ENCODE measurements at regions not wholly inside any gene's neighbourhood (a gene's known extent, or its start where the extent isn't known, plus 50 kb on each side); places are given as distances from the start of the nearest gene placed in this dataset.

DNA sequence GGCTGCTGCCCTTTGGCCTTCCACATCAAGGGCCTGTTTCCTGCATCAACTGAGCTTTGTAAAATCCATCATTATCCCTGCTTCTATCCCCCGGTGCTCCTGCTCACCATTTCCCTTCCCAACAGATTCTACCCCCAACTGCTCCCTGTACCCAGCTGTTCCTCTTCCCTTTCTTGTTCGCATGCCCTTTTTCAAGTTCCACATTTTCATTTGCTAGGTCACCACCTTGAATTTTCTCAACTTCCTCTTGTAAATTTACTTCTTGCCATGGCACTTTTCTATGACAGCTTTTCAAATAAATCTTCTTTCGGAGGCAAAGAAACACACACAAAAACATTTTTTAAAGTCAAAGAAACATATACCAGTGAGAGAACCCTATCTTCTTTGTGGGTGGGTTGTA, 330.5 kb upstream of the ADGRL2 start:
- peak; percentile 19 for DNase-seq

DNA sequence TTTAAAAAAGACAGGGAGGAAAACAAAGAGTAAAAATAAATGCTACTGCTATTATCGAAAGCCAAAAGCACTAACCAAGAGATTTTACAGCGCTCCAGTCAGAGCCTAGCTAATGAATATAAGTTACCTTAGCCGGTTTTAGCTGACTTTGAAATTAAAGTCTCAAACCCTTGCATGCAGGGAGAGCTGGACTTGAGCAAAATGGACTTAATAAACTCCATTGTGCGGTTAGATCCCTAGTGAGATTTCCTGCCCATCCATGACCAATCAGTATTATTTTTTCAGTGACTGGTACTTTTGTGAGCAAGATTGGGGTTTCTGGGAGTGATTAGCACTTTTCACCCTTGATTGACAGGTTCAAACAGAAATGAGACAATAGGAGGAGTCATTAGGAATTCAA, 333.4 kb upstream of the ADGRL2 start:
- no peak for DNase-seq

DNA sequence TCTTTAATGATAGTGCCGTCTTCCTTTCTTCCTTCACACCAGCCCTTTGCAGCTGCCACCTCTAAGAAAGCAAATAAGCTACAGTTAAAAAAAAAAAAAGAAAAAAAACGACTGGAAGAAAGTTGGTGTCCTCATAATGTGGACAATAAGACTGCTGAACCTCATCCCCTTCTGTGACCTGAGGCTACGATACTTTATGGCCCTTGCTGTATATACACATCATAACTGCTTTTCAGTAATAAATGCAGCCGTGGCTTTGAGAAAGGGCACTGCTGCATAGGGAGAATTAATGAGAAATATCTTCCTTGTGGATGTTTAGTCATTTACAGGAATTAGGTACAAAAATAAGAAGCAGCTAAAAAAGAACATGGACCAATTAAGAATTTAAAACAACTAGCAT, 333.8 kb upstream of the ADGRL2 start:
- DNase-seq: no peak

DNA sequence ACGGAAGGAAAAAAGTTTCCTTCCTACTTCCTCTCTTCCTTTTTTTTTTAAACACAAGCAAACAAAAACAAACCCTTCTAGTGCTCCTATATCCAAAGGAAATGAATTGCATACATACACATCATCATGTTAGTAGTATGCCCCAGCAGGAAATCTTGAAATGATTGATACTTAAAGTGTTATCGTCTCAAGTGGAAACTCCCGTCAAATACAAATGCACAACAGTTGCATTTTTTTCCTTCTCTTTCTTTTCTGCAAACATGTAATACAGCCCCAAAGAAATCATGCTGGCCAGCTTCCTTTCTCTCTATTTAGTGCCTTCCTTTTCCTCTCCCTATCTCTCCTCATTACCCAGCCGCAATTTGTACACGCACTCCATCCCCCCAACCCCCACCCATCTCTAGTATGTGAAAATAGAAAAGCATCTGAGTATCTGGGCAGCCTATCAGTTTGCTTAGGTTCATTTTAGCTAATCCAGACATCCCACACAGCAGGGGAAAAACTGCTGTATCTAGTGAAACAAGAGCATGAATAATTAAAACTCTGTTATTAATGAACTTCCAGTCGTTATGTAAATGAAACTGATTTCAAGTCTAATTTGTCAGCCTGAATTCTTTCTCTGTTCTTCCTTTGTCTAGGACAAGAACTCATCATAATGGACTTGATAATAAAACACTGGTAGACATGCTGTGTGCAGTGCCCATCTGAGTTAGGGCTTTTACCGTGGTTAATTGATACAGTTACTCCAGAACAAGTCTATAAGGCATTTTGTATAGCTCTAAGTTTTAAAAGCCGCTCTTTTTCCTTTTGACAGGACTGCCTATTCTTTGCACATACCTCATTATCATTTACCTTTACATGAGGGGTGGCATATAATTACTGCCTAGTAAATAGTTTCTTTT, 336.5 kb upstream of the ADGRL2 start:
- no peak for DNase-seq

DNA sequence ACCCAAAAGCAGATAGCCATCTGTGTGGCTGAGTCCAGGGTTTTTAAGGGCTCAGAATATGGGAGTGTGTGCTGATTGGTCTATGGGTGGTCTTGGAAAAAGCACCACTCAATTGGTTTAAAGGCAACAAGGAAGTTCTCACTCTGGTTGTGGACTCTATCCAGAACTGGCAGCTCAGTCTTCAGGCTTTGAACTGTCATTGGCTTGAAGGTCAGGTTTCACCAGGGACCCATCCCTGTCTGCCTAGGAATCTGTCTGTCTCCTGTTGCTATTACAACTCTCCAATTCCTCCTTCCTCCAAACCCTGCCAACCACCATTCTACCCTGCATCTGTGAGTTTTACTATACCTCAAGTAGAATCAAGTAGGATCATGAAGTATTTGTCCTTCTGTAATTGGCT, 341.7 kb upstream of the ADGRL2 start:
- DNase-seq: no peak

DNA sequence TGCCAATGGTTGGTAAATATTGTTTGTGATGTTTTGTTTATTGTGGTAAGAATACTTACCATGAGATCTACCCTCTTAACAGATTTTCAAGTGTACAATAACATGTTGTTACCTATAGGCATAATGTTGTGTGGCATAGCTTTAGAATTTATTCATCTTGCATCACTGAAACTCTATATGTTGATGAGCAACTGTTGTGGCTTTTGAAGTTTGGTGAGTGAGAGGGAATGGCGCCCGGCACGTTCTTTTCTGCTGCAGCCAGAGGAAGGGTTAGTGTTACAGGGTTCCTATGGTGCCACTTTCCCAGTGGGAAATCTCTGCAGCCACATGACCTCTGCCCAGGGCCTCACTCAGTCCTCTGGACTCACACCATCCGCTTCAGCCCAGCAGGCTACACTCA, 342.5 kb upstream of the ADGRL2 start:
- DNase-seq: no peak

DNA sequence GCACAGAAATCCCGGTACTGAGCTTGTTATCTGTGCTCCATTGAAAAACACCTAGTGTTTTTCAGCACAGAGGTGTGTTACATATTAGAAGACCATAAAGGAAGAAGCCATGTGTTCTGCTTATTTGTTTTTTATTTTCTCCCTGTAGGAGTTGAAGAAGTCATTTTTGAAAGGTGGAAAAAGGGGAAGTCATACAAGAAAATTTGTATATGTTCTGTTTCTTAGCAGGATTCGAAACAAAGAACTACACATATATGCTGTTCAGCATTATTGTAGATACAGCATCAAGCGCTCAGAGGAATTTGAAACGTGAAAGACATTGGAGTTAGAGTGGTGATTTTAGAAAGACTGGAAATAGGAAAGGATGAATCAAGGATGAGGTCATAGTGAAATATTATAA, 345.3 kb upstream of the ADGRL2 start:
- no peak for DNase-seq

DNA sequence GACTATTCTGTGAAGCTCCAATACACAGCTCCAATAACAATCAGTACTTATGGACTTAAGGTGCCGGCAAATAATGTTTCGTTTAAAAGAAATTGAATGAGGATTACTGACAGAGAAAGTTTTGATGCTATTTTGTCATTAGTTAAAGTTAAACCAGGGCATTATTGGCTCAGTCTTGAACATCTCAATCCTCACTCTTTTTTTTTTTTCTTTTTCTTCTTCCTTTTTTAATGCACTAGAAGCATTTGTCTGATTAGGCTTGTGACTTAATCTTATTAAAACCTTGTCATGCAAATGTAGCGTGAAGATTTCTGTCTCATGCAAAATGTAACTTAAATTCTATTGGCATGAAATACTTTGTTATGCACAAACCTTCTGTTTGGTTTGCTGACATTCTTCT, 346.8 kb upstream of the ADGRL2 start:
- no peak for DNase-seq

DNA sequence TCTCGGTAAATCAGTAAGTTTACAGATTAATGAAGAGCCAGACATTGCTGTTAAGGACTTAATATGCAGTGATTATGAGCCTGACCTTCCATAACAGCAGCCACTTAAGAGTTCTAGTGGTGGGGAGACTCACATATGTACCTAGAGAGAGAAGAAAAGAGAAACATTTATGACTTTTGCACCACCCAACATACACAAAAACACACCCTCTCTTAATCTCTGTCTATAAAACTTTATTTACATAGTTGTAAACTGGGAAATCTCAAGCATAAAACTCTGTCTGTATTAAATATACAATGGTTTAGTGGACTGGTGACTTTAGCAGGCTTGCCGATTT, 347.4 kb upstream of the ADGRL2 start:
- no peak for DNase-seq

DNA sequence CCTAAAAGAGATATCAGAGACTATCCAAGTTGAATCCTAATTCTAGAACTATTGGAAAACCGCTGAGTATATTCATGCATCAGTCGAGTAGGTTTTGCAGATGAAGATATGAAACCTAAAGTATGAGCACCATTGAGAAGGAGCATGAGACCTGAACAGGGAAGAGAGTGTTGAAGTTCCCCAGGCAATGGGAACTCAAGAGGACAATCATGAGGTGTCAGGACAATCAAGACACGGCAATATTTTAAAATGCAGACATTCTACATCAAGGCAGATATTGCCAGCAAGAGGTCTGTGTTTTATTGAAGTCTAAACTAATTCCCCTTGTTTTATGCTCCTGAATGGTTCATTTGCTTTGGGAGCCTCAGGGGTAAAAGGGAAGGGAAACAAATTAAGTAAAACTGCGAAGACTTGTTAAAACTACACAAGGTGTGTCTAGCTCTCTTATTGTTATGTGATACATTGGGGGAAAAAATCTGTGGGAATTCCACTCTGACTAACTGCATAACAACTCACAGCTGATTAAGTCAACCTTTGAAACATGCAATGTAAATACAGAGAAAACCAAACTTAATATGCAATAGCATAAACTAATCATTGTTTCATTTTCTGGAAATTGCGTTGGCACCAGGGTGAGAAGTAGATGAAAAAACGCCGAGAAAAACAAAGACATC, 347.9 kb upstream of the ADGRL2 start:
- DNase-seq: no peak

DNA sequence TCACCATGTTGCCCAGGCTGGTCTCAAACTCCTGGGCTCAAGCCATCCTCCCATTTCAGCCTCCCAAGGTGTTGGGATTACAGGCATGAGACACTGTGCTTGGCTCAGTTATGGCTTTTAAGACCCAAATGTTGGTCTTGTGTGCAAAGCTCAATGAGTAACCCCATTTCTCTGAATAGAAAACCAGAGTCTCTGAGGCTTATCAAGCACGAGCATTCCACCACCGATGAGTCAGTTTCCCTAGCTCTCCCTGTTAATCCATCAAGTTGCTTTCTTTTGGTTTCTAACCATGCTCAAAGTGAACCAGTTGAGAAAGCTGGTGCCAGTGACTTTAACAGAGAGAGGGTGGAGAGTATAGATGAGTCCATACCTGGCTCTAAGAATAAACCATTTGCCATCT, 350.9 kb upstream of the ADGRL2 start:
- DNase-seq: no peak

DNA sequence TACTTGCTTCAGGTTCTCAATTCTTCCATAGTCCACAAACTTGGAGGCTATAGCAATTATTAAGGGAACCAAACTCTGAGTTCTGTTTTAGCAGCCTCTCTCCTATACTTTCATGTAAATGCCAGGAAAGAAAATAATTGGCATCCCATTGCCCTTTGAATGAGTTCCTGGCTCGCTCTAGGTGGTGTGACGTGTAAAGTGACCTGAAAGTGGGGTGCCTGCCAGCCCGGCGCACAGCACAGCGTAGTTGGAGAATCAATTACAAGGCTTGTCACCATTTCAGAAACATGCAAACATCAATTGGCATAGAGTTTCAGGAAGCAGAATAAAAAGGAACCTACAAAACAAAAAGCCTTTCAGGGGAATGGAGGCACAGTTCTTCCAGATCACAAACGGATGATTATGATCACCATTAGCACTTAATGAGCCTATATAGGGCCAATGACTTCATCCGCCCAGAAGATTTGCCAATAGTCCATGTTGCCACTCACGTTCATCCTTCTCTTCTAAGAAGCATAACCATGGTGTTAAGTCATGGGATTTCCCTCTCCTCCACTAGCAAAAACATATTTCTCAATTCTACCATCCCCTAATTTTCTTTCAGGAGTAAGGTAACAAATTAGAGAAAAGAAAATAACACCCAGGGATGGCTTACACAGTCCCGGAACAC, 354.6 kb upstream of the ADGRL2 start:
- no peak for DNase-seq

DNA sequence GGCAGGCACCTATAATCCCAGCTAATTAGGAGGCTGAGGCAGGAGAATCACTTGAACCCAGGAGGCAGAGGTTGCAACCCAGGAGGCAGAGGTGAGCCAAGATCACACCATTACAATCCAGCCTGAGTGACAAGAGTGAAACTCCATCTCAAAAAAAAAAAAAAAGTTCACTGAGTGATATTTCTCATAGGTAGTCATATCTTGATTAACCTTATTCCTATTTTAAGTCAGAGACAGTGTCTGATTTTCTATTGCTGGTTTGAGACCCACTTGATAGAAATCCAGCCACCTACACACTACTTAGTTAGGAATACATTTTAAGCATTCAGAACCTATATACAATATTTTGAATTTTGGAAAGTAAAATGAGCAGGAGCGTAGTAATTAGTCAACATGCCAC, 357.4 kb upstream of the ADGRL2 start:
- DNase-seq: no peak

DNA sequence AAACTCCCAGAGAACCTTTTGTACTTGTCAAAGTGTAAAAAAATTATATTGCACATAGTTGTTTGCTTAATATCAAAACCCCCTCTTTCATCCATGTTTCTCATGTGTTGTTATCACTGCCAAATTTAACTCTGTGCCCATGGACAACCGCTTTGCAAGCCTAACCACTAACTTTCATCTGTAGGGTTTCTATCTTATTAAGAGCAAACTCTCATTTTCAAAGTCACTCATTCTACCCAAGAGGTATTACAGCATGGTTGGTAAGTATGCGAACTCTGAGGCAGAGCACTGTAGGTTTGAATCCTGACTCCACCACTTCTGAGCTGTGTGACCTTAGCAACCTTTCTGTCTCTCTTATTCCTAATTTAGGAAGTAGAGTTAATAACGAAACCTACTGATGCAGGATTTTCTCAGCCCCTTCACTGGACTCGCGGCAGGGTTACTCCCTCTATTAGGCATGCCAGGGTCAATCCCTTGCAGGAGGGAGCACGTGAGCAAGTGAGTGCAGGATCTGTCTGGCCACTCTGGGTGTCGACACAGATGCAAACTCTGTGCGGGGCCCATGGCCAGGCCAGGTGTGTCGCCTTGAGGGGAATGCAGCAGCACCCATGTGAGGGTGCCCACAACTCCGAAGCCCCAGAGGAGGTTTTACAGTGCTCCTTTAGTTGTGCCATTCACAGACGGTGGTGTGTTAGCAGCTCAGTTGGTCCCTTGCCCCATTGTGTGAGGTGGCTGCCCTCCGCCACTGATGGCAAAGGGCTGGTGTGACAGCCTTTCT, 361.5 kb upstream of the ADGRL2 start:
- DNase-seq: no peak

DNA sequence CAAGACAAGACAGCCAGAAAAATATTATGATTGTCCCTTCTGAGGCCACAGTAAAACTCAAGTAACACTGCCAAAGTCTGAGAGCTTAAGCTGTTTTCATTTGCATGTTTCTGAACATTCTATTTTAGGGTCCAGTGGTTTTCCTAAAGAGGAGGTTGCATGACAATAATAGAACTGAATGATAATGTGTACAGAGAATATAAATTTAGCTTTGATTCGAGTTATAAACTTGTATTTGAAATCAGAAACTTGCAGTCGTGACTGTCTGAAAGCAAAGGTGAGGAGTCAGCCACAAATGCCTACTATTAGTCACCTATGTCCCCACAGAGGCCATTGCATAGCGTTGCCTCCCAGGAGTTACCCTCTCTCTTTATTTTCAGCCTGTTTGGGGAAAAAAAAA, 363.1 kb upstream of the ADGRL2 start:
- DNase-seq: no peak

DNA sequence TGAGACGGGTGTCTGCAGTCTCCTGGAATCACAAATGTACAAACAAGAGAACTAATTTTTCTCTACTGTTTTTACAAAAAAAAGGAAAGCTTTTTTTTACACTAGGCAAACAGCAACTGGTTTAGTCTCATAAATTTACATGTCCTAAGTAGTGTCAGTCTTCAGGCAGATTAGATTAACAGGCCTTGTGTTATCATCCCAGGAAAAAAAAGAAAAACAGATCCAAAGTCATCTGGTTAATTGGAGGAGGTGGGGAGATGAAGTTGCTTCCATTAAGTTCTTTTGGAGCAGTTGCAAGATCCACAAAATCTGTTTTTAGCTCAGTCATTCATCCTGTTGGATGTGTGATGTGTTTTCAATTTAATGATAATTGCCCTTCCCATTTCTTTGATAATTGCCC, 363.5 kb upstream of the ADGRL2 start:
- DNase-seq: no peak

DNA sequence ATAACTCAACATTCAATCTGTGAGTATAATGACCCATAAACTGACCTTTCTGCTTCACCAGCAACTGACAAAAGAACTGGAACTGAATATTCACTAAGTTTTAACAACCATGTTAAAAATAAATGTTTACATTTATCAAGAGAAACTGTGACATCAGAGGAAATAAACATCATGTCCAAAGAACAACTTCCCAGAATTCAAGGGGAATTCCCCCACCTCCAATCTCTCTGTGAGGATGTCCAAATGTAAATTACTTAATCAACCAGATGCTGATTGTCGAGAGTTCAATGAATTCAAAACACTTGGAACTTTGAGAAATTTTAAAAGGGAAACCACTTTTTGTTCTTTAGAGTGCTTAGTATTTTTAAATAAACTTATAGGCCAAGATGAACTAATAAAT, 365.6 kb upstream of the ADGRL2 start:
- DNase-seq: peak; percentile 59

DNA sequence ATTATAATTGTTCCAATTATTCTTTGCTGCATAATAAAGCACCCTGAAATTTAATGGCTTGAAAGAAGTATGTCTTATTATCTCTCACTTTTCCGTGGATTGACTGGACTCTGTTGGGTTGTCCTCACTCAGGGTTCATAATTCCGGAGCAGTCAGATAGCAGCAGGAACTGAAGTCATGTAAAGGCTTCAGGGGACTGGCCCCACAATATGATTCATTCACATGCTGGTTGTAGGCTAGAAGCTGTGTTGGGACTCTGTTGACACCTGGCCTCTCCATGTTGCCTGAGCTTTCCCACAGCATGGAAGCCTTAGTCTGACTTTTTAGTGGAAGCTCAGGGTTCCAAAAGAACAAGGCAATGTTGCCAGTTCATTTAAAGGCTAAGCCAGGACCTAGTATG, 367.1 kb upstream of the ADGRL2 start:
- no peak for DNase-seq

DNA sequence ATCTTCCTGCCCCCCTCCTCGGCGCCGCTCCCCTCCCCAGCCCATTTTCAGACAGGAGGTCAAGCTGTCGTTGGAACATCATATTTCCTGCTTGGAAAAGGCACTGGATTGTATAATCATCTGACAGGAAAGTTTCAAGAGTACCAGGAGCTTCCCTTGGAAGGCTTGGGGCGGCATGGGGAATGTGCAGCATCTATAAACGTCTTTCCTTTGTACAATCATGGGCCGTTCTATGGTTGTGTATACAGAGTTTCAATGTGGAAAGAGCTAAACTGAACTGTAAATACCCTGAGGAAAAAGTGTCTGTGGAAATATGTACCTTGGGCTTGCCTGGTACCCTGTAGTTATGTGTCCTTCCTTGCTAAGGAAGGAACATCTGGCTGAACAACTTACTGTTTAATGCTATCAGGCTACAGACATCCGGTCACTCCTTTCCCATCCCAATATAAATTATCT, 368.1 kb upstream of the ADGRL2 start:
- DNase-seq: no peak

DNA sequence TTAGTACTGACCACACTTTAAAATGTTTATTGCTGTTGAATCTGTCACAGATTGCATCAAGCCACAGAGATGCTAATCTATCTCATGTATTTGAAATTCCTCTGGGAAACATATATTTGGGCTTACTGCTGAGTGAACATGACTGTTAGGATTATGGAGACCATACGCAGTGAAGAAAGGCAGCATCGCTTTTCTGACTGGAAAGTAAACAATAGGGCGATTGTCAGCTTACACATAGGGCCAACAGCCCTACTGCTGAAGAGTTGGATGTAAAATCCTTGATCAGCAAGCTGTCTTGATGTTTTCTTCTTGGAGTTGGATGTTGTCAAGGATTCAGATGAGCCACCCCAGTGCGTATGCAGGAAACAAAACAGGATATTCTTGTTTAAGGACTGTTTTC, 368.7 kb upstream of the ADGRL2 start:
- no peak for DNase-seq

DNA sequence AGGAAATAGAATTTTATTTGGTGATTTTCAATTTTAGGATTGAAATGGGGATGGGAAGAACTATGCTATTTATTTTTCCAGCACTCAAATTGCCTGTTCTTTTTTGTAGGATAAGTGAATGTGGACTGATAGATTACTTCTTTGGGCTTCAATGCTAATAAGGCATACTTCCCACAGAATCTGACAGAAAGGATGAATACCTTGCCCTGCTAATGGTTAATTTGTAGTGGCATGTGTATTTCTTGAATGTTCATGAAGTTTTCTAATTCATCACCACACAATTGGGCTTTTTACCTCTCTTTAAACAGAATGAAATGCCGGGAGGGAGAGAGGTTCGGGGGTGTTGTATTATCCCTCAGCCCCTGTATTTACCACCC, 369.1 kb upstream of the ADGRL2 start:
- DNase-seq: no peak

DNA sequence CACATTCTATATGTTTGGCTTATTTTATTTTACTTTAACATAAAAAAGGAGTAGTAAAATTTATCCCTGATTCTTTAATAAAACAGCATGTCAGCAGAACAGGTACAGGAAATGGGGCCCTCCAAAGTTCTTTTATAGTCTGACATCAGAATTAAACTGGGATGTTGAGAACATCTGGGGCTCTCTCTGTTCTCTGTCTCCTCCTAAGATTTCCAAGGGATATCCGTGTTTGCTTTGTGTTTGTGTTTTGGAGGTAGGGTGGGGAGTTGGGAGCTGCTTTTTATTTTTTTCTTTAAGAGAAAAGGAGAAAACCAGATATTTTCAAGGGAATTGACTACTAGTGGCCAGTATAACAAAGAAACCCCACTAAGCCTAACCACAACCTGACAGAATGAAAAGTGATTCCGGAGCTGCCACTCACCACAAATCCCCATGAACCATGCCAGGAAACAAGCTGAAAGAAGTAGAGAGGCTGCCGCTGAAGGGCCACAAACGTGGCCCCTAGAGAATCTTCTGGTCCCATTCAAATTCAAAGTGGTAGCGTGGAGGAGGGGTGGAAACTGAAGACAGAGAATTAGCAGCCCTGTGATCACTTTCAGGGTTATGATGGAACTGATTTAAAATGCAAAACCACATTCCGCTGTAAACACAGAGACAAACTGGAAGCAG, 369.6 kb upstream of the ADGRL2 start:
- no peak for DNase-seq

All from suppressor macrophage treated with lipopolysaccharide for 4 hours (primary cell).